ENCODE measurements at regions not wholly inside any gene's neighbourhood (a gene's known extent, or its start where the extent isn't known, plus 50 kb on each side); places are given as distances from the start of the nearest gene placed in this dataset.

GRCh38 chr6:4378319-4378996, 243.1 kb upstream of the ECI2 start (continued):
- TF ChIP-seq, protein P1, sequence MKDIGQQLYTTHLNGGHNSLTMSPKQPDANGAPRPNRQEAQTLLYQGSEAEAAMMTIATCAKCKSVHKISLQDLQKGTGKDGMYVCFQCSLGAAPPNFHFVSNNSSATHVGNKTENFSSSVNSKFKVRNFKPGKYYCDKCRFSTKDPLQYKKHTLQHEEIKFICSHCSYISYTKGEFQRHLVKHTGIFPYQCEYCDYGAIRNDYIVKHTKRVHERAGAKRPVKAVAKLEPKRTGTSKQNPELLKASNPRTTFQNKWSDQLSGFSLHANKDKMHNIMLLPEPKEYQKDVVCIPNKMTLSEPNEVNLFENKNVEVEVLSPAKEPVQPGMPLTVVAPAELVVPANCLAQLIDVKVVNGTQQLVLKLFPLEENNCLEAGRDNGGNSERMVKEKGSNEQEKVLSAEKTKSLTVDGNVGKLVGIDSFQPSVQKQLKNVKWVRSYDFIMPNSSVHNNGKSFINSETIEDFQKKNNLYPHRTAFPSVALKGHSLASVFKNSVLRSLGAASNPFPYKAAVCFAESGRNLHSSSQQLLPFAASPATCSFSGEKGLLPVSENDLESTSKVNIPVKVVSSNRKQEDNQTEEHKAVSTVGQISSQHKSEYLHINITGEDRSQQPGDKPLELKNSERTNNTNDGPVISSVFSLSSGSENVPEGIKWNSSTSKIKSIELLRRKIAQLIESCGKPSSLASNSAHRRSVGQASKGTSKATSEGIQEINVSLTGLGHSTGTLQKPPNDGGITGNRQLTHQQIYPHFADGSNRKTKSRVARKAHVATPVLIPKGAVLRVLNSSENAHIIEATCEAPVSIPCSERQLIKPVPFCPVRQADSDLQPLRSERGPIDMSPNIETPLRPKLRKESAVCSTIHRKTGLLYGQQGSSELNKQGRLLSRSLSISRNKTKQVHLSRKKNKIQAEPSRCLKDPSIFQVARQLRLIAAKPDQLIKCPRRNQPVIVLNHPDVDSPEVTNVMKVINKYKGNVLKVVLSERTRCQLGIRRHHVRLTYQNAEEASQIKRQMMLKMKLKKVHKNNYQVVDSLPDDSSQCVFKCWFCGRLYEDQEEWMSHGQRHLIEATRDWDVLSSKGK (CRISPR knock-in tag; IDR thresholded peaks at IDR 0.05), result no peak
- TF ChIP-seq GABPA (tag; conservative IDR thresholded peaks at IDR 0.05; ENCODE audit: low read depth), result no peak; the same call in 1 of the 2 replicates
- TF ChIP-seq KLF1 (tag; IDR thresholded peaks at IDR 0.05), result no peak
- peak in 1 of 2 experiments; percentile 19 for TF ChIP-seq RAD21 (CRISPR knock-in tag; conservative IDR thresholded peaks at IDR 0.05 in 1 of 2, IDR thresholded peaks at IDR 0.05 in 1 of 2)
- no peak for TF ChIP-seq PREB (CRISPR knock-in tag; IDR thresholded peaks at IDR 0.05)
- no peak for TF ChIP-seq EP400 (IDR thresholded peaks at IDR 0.05)
- peak; percentile 51 for TF ChIP-seq KLF16 (IDR thresholded peaks at IDR 0.05)
- peak; percentile 54 for TF ChIP-seq POLR2G (IDR thresholded peaks at IDR 0.05; ENCODE audit: low read depth, low read length)
- peak; percentile 28 for TF ChIP-seq NEUROD1 (IDR thresholded peaks at IDR 0.05; ENCODE audit: borderline replicate concordance, low read depth, low read length, partially characterized antibody)
- TF ChIP-seq ZKSCAN8 (CRISPR knock-in tag; IDR thresholded peaks at IDR 0.05), result no peak
- 0 out of 2 replicates have a peak, but pooled peaks have one; percentile 11 for TF ChIP-seq MTA2 (IDR thresholded peaks at IDR 0.05; ENCODE audit: low read depth)
- peak; percentile 75 for TF ChIP-seq GATA2 (CRISPR knock-in tag; IDR thresholded peaks at IDR 0.05)
- TF ChIP-seq RBM22 (IDR thresholded peaks at IDR 0.05; ENCODE audit: low read depth, low read length, poor library complexity, severe bottlenecking), result no peak
- TF ChIP-seq ETV1 (tag; conservative IDR thresholded peaks at IDR 0.05; ENCODE audit: low read depth), result 0 out of 2 replicates have a peak, but pooled peaks have one; percentile 12
- no peak for TF ChIP-seq PHF21A (IDR thresholded peaks at IDR 0.05; ENCODE audit: borderline replicate concordance, low read depth)
- peak; percentile 70 for TF ChIP-seq CBFA2T3 (IDR thresholded peaks at IDR 0.05)
- TF ChIP-seq, protein P2, sequence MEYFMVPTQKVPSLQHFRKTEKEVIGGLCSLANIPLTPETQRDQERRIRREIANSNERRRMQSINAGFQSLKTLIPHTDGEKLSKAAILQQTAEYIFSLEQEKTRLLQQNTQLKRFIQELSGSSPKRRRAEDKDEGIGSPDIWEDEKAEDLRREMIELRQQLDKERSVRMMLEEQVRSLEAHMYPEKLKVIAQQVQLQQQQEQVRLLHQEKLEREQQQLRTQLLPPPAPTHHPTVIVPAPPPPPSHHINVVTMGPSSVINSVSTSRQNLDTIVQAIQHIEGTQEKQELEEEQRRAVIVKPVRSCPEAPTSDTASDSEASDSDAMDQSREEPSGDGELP (CRISPR knock-in tag; IDR thresholded peaks at IDR 0.05; ENCODE audit: borderline replicate concordance), result peak; percentile 55; the same call in 1 of the 2 replicates
- TF ChIP-seq DPF2 (IDR thresholded peaks at IDR 0.05), result peak; percentile 74
- TF ChIP-seq ZBTB7A (IDR thresholded peaks at IDR 0.05; ENCODE audit: borderline replicate concordance, control insufficient read depth, low read depth, low read length), result no peak
- peak; percentile 88 for TF ChIP-seq HMGN3 (IDR thresholded peaks at IDR 0.05; ENCODE audit: borderline replicate concordance, extremely low read depth, insufficient read length, low read depth, low read length)
- peak; percentile 90 for TF ChIP-seq CCNT2 (IDR thresholded peaks at IDR 0.05; ENCODE audit: borderline replicate concordance, extremely low read depth, insufficient read length, low read depth, low read length)
- TF ChIP-seq TAF9B (IDR thresholded peaks at IDR 0.05; ENCODE audit: partially characterized antibody), result no peak
- TF ChIP-seq EP300 (IDR thresholded peaks at IDR 0.05; ENCODE audit: low read length), result peak; percentile 78
- no peak for TF ChIP-seq POLR2B (IDR thresholded peaks at IDR 0.05; ENCODE audit: low read depth, partially characterized antibody)

All from K562 (cell line).